Transverse colon (tissue), 4 donors: ENCODE measurements at regions not wholly inside any gene's neighbourhood (a gene's known extent, or its start where the extent isn't known, plus 50 kb on each side); places are given as distances from the start of the nearest gene placed in this dataset.

Experiments
- DNase-seq: peaks from one replicate; pipeline ENCODE4 v3.0.0-alpha.2; 2019
- H3K27ac ChIP-seq, 4 donors: fragments of 200-600 bp; sonication (generic); 2 replicates each; pipeline ENCODE4 v1.5.1; 2016 to 2018; ENCODE audit warnings: inconsistent platforms in 4 of 4
- H3K27me3 ChIP-seq: fragments of 200-600 bp; sonication (generic); 2 replicates; pipeline ENCODE4 v1.5.1; 2017; ENCODE audit warnings: inconsistent platforms
- H3K36me3 ChIP-seq, 4 donors: fragments of 200-600 bp; sonication (generic); 2 replicates each; pipeline ENCODE4 v1.5.1; 2017 to 2019; ENCODE audit warnings: inconsistent platforms in 4 of 4
- H3K4me1 ChIP-seq, 4 donors: fragments of 200-600 bp; sonication (generic); 2 replicates each; pipeline ENCODE4 v1.5.1; 2017 to 2020; ENCODE audit warnings: inconsistent platforms in 4 of 4
- H3K4me3 ChIP-seq, 4 donors: fragments of 200-600 bp; sonication (generic); 1 replicate in 1 of 4; 2 replicates in 3 of 4; pipeline versions ENCODE4 v1.5.1 to v1.6.1; 2017 to 2019; ENCODE audit warnings: inconsistent platforms in 4 of 4
- H3K9me3 ChIP-seq, 2 donors: fragments of 200-600 bp; sonication (generic); 2 replicates each; pipeline ENCODE4 v1.5.1; 2017 to 2019; ENCODE audit warnings: inconsistent platforms in 2 of 2
- EP300 ChIP-seq: sonication (generic); formaldehyde crosslinking; IDR thresholded peaks from one replicate; pipeline ENCODE4 v1.6.1; 2017; ENCODE audit warnings: antibody characterized with exemption, low read depth
- POLR2A ChIP-seq: fragments of 450-650 bp; IDR thresholded peaks from one replicate; pipeline ENCODE4 v1.6.1; 2016; ENCODE audit warnings: antibody characterized with exemption, mild to moderate bottlenecking, moderate library complexity
- POLR2AphosphoS5 ChIP-seq, 3 donors: sonication (generic); formaldehyde crosslinking; IDR thresholded peaks; one replicate each; pipeline ENCODE4 v1.6.1; 2016; ENCODE audit warnings: antibody characterized with exemption in 3 of 3
- WGBS, 2 donors: methylation state at CpG; one replicate each; pipeline ENCODE4 v1.1.5; 2018; ENCODE audit warnings: low coverage in 1 of 2; 5-methylcytosine and 5-hydroxymethylcytosine counted together
- in situ Hi-C, 4 donors: fragments of 200-750 bp; cut with MboI; loops; one replicate each; pipeline versions ENCODE4 v1.15.0 to v1.15.1; 2017; ENCODE audit warnings: low sequenced_read_pairs in 3 of 4, low pct_ligation_motif_present in 1 of 4, low pct_unique_long_range_greater_than_20kb in 1 of 4
- intact Hi-C: fragments of 100-400 bp; cut with DNase I; formaldehyde crosslinking; loops from one replicate; pipeline ENCODE4 v1.15.1; 2023; ENCODE audit warnings: low total_unique reads
- TF ChIP-seq, protein P1 (sequence below), 5 experiments: fragments of 200-600 bp in 3 of 5; fragments of 450-650 bp in 2 of 5; sonication (generic) in 3 of 5; IDR thresholded peaks; 1 replicate in 2 of 5; 2 replicates in 3 of 5; pipeline ENCODE4 v1.5.1; 2016 to 2017; ENCODE audit warnings: antibody characterized with exemption in 5 of 5, inconsistent platforms in 3 of 5, mild to moderate bottlenecking in 2 of 5, moderate library complexity in 1 of 5

- in situ Hi-C loops = no loop called here
- Histone ChIP-seq H3K4me3 (no peak overlapping the region), H3K27ac (no peak overlapping the region), H3K27me3 (no peaks in the 10 kb centered on the region), H3K4me1 (no peaks in the 10 kb centered on the region), H3K36me3 (no peaks in the 10 kb centered on the region), H3K9me3 (no peaks in the 10 kb centered on the region)
- intact Hi-C loops = no loop called here
- 78 to 100% methylated on average over 1 of the region's 1 CpG for WGBS, 2 donors
- no peak for TF ChIP-seq POLR2AphosphoS5 (IDR thresholded peaks at IDR 0.05)
- TF ChIP-seq, protein P1, sequence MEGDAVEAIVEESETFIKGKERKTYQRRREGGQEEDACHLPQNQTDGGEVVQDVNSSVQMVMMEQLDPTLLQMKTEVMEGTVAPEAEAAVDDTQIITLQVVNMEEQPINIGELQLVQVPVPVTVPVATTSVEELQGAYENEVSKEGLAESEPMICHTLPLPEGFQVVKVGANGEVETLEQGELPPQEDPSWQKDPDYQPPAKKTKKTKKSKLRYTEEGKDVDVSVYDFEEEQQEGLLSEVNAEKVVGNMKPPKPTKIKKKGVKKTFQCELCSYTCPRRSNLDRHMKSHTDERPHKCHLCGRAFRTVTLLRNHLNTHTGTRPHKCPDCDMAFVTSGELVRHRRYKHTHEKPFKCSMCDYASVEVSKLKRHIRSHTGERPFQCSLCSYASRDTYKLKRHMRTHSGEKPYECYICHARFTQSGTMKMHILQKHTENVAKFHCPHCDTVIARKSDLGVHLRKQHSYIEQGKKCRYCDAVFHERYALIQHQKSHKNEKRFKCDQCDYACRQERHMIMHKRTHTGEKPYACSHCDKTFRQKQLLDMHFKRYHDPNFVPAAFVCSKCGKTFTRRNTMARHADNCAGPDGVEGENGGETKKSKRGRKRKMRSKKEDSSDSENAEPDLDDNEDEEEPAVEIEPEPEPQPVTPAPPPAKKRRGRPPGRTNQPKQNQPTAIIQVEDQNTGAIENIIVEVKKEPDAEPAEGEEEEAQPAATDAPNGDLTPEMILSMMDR (IDR thresholded peaks at IDR 0.05) = no peak
- TF ChIP-seq POLR2A = no peak
- no peak for TF ChIP-seq EP300
- DNase-seq = no peak
Measured at GRCh38 chr4:135365065-135365464, 1163.5 kb upstream of the PABPC4L start.

DNA sequence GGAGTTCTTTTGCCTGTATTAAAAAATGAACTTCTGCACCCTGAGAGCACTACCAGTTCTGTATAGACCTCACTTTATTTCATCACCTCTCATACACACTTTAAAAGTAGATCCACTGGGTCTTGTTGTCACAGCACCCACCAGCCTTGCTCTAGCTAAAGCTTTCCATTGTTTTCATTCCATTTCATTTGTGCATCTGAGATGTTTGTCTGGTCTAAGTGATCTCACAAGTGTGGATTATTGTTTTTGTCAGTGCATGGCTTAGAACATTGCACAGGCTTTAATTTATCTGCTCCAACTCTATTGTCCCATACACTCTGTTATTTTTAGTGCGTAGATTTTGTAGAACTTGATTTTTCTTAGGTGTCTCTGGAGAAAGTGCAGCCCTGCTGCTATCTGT is 1157.5 kb upstream of the PABPC4L start:
- no peak for DNase-seq
- intact Hi-C loops (no loop called here), in situ Hi-C loops (no loop called here)
- WGBS, 2 donors = 89 to 100% methylated on average over 1 of the region's 1 CpG
- H3K4me3 ChIP-seq = no peak overlapping the region
- no peaks in the 10 kb centered on the region for H3K27me3 ChIP-seq
- H3K4me1 ChIP-seq = no peaks in the 10 kb centered on the region
- H3K9me3 ChIP-seq = no peaks in the 10 kb centered on the region
- H3K27ac ChIP-seq = no peak overlapping the region
- H3K36me3 ChIP-seq = no peaks in the 10 kb centered on the region
- TF ChIP-seq POLR2A (no peak), EP300 (no peak), POLR2AphosphoS5 (IDR thresholded peaks at IDR 0.05) (no peak)
- TF ChIP-seq, protein P1 (IDR thresholded peaks at IDR 0.05) = no peak

DNA sequence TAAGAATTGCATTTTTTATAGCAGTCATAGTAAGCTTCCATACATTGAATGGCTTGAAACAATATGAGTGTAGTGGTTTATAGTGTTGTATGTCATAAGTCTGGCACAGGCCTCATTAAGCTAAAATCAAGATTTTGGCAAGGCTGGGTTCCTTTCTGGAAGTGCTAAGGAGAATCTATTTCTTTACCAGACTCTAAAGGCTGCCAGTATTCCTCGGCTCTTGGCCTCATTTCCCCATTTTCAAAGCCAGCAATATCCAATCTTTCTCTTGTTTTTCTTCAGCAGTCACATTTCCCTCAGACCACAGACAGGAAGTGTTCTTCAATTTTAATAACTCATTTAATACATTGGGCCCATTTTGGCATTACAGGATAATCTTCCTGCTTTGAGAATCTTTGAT is 1155.5 kb upstream of the PABPC4L start:
- no peaks in the 10 kb centered on the region for H3K27me3 ChIP-seq
- TF ChIP-seq POLR2AphosphoS5 (IDR thresholded peaks at IDR 0.05) (no peak), POLR2A (no peak), EP300 (no peak)
- TF ChIP-seq, protein P1 (IDR thresholded peaks at IDR 0.05) = no peak
- intact Hi-C loops = no loop called here
- no peak overlapping the region for H3K27ac ChIP-seq
- 67 to 79% methylated on average over 1 of the region's 1 CpG for WGBS, 2 donors
- DNase-seq = no peak
- no peaks in the 10 kb centered on the region for H3K36me3 ChIP-seq
- H3K4me3 ChIP-seq = no peak overlapping the region
- in situ Hi-C loops = no loop called here
- no peaks in the 10 kb centered on the region for H3K9me3 ChIP-seq
- H3K4me1 ChIP-seq = no peaks in the 10 kb centered on the region

DNA sequence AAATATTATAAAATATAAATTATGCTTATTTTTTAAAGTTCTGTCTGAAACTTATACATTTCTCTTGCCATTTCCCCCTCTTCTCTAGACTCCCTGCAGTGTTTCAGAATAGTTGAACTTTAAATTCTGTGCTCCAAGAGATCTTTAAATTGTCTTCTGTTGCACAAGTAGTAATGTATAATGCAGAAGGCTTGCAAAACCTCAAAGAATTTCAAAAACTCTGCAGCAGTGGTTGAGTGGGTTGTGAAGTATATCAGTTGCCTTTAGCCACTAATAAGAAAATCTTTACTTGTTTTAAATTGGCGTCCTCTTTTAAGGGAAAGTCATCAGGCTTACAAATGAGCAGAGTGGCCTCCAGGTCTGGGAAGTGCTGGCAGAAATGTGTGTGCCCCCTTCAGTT is 1153.3 kb upstream of the PABPC4L start:
- no peak for DNase-seq
- no peaks in the 10 kb centered on the region for H3K9me3 ChIP-seq
- H3K4me3 ChIP-seq = no peak overlapping the region
- no peaks in the 10 kb centered on the region for H3K4me1 ChIP-seq
- H3K36me3 ChIP-seq = no peaks in the 10 kb centered on the region
- H3K27ac ChIP-seq = no peak overlapping the region
- TF ChIP-seq EP300 (no peak), POLR2A (no peak), POLR2AphosphoS5 (IDR thresholded peaks at IDR 0.05) (no peak)
- TF ChIP-seq, protein P1 (IDR thresholded peaks at IDR 0.05) = no peak
- 81 to 82% methylated on average over 1 of the region's 1 CpG for WGBS, 2 donors
- no peaks in the 10 kb centered on the region for H3K27me3 ChIP-seq
- in situ Hi-C loops (no loop called here), intact Hi-C loops (no loop called here)
